ENCODE measurements at regions not wholly inside any gene's neighbourhood (a gene's known extent, or its start where the extent isn't known, plus 50 kb on each side); places are given as distances from the start of the nearest gene placed in this dataset.

GRCh38 chr3:83902787-83903533 lies 1055.8 kb upstream of the CADM2 start:
- H3K9me3 ChIP-seq (replicated peaks; ENCODE audit: control insufficient read depth, insufficient read depth, low read length): no peaks in the 10 kb centered on the region
- FAIRE-seq (no peak), DNase-seq (ENCODE audit: low read depth, low spot score) (no peak), ATAC-seq (no peak)
- RAD21 ChIA-PET (ENCODE audit: unreplicated experiment): no interaction called here
- no TSS peak for BruUV-seq (replicated peaks)
- TF ChIP-seq IRF4 (IDR thresholded peaks at IDR 0.05; ENCODE audit: low read depth, low read length) (no peak), SRF (IDR thresholded peaks at IDR 0.05; ENCODE audit: low read depth in 2 of 2, low read length in 2 of 2) (no peak), ATF2 (IDR thresholded peaks at IDR 0.05; ENCODE audit: low read length) (no peak), PBX3 (IDR thresholded peaks at IDR 0.05; ENCODE audit: insufficient replicate concordance, low read depth, low read length) (no peak), MEF2A (IDR thresholded peaks at IDR 0.05; ENCODE audit: insufficient read depth, low read depth, low read length) (no peak), ZZZ3 (IDR thresholded peaks at IDR 0.05; ENCODE audit: control insufficient read depth, insufficient read length, low read depth) (no peak), GABPA (IDR thresholded peaks at IDR 0.05; ENCODE audit: low read depth) (no peak), CREM (IDR thresholded peaks at IDR 0.05; ENCODE audit: low read depth) (no peak), HDAC6 (IDR thresholded peaks at IDR 0.05; ENCODE audit: unreplicated experiment) (no peak), ZNF622 (IDR thresholded peaks at IDR 0.05) (no peak), TARDBP (IDR thresholded peaks at IDR 0.05; ENCODE audit: borderline replicate concordance) (no peak), ATF3 (IDR thresholded peaks at IDR 0.05; ENCODE audit: borderline replicate concordance, extremely low read depth, low read depth, low read length) (no peak)
- no peak overlapping the region for H3K4me2 ChIP-seq (ENCODE audit: control insufficient read depth, insufficient read depth)
- no peaks in the 10 kb centered on the region for H4K20me1 ChIP-seq (ENCODE audit: control insufficient read depth, insufficient read depth)
- in situ Hi-C loops (cut with MboI): no loop called here
- H3K4me1 ChIP-seq (ENCODE audit: control insufficient read depth, insufficient read depth, low read length): no peaks in the 10 kb centered on the region
- no peaks in the 10 kb centered on the region for H3K36me3 ChIP-seq (ENCODE audit: control insufficient read depth in 2 of 2, insufficient read depth in 2 of 2, low read length in 1 of 2)
- SMC1A ChIA-PET (ENCODE audit: uncharacterized antibody, unreplicated experiment): no interaction called here
- no peak overlapping the region for H3K4me3 ChIP-seq
- POLR2A ChIA-PET: no interaction called here
- intact Hi-C loops (cut with micrococcal nuclease; ENCODE audit: unreplicated experiment): no loop called here
- no peak overlapping the region for H3K27ac ChIP-seq (ENCODE audit: control insufficient read depth, insufficient read depth)
- 23% methylated on average over 5 of the region's 5 CpGs for WGBS (ENCODE audit: insufficient coverage, insufficient replicate concordance, low lambda C conversion rate, missing lambda C conversion rate)
- H2AFZ ChIP-seq (ENCODE audit: control insufficient read depth, low read depth, low read length): no peak overlapping the region
- no peaks in the 10 kb centered on the region for H3K79me2 ChIP-seq (ENCODE audit: control insufficient read depth, insufficient read depth, low read length)
- H3K27me3 ChIP-seq (replicated peaks in 1 of 2; ENCODE audit: control insufficient read depth in 2 of 2, insufficient read depth in 2 of 2, low read length in 1 of 2): no peaks in the 10 kb centered on the region
- H3K9ac ChIP-seq (ENCODE audit: control insufficient read depth, insufficient read depth, low read length): no peak overlapping the region
- CTCF ChIA-PET: no interaction called here

Measured in GM12878 (cell line).